ENCODE measurements at regions not wholly inside any gene's neighbourhood (a gene's known extent, or its start where the extent isn't known, plus 50 kb on each side); places are given as distances from the start of the nearest gene placed in this dataset.

DNA sequence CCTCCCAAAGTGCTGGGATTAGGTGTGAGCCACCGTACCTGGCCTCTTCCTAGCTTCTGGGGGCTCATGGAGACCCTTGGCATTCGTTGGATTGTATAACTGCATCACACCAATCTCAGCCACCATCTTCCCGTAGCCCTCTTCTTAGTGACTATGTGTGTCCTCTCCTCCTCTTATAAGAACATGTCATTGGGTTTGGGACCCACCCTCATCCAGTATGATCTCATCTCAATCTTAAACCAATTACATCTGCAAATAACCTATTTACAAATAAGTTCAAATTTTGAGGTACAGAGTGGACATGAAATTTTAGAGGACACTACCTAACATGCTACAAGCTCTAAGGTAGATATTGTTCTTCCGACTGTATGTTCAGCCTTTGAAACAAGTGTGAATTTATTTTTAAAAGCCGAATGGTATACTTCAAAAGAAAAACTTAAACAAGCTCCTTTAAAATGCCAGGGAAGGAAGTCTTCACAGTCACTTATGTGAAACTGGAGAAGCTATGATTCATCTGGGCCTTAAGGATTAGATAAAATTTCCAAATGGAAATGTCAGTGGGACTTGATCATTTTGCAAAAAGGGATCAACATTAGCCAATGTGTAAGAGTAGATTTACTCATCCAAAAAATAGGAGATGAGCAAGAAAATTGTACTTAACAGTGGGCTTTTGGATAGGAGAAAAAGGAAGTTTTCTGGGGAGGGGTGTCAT, 225.7 kb downstream of the MEX3B start:
- DNase-seq (ENCODE audit: insufficient read length, low spot score) (no peak), FAIRE-seq (no peak)

DNA sequence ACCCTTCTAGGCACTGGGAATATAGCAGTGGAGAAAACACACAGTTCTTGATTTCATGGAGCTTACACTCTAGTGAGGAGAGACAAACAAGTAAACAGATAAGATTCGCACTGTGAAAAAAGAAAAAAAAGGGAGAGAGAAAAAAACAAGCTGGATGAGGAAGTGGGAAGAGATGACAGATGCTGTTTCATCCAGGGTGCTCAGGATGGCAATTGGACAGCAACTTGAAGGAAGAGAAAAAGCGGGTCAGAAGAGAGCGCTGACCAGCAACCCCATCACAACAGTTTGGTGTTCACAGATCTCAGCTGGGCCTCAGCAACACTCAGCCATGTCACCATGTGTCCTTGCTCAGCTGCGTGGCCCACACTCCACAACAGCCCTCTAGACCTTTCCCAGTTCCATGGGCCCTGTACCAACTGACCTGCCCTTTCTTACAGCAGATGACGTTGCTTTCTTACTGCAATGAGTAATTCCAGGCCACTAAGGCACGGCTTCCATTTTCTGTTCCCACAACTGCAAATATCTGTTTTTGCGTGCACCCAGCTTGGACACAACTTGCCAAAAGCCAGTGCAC, 230.8 kb downstream of the MEX3B start:
- DNase-seq (ENCODE audit: insufficient read length, low spot score): no peak
- TF ChIP-seq TAF1 (IDR thresholded peaks at IDR 0.05; ENCODE audit: low read depth, low read length): no peak
- TF ChIP-seq POLR2AphosphoS5 (IDR thresholded peaks at IDR 0.05; ENCODE audit: low read depth, low read length): no peak
- no peak for TF ChIP-seq POU2F2 (IDR thresholded peaks at IDR 0.05; ENCODE audit: low read depth, low read length)
- TF ChIP-seq POLR2A (IDR thresholded peaks at IDR 0.05; ENCODE audit: low read depth, low read length): no peak
- TF ChIP-seq SPI1 (IDR thresholded peaks at IDR 0.05; ENCODE audit: low read depth, low read length): no peak
- TF ChIP-seq PAX5 (IDR thresholded peaks at IDR 0.05; ENCODE audit: insufficient read depth, low read length, severe bottlenecking): no peak
- peak; percentile 28 for FAIRE-seq

More for the DNA sequence above, 225.7 kb downstream of the MEX3B start:
- TF ChIP-seq PAX5 (IDR thresholded peaks at IDR 0.05; ENCODE audit: insufficient read depth, low read length, severe bottlenecking) (no peak), TAF1 (IDR thresholded peaks at IDR 0.05; ENCODE audit: low read depth, low read length) (no peak), POLR2A (IDR thresholded peaks at IDR 0.05; ENCODE audit: low read depth, low read length) (no peak), POU2F2 (IDR thresholded peaks at IDR 0.05; ENCODE audit: low read depth, low read length) (no peak), POLR2AphosphoS5 (IDR thresholded peaks at IDR 0.05; ENCODE audit: low read depth, low read length) (no peak), SPI1 (IDR thresholded peaks at IDR 0.05; ENCODE audit: low read depth, low read length) (no peak)

DNA sequence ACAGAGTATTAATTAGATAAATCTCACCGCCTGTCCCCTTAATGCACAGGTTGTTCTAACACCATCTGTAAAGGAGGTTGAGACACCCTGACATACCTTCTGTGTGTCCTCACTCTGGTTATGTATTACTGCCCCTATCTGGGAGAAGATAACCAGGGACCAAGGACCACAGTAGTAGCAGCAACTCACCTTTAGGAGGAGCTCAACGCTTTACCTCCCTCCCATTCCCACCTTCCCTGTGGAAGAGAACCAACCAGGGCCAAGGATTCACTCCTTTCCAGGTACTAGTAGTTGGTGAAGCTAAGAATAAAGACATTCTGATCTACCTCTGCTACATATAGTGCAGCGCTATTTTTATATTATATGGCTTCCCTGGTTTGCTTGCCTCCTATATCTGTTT, 232.6 kb downstream of the MEX3B start:
- no peak for FAIRE-seq
- no peak for DNase-seq (ENCODE audit: insufficient read length, low spot score)
- TF ChIP-seq POLR2A (IDR thresholded peaks at IDR 0.05; ENCODE audit: low read depth, low read length): no peak
- TF ChIP-seq PAX5 (IDR thresholded peaks at IDR 0.05; ENCODE audit: insufficient read depth, low read length, severe bottlenecking): no peak
- no peak for TF ChIP-seq SPI1 (IDR thresholded peaks at IDR 0.05; ENCODE audit: low read depth, low read length)
- TF ChIP-seq TAF1 (IDR thresholded peaks at IDR 0.05; ENCODE audit: low read depth, low read length): no peak
- no peak for TF ChIP-seq POLR2AphosphoS5 (IDR thresholded peaks at IDR 0.05; ENCODE audit: low read depth, low read length)
- no peak for TF ChIP-seq POU2F2 (IDR thresholded peaks at IDR 0.05; ENCODE audit: low read depth, low read length)

- no peak for FAIRE-seq
- TF ChIP-seq POLR2A (IDR thresholded peaks at IDR 0.05; ENCODE audit: low read depth, low read length) (no peak), SPI1 (IDR thresholded peaks at IDR 0.05; ENCODE audit: low read depth, low read length) (no peak), POLR2AphosphoS5 (IDR thresholded peaks at IDR 0.05; ENCODE audit: low read depth, low read length) (no peak), POU2F2 (IDR thresholded peaks at IDR 0.05; ENCODE audit: low read depth, low read length) (no peak), TAF1 (IDR thresholded peaks at IDR 0.05; ENCODE audit: low read depth, low read length) (no peak), PAX5 (IDR thresholded peaks at IDR 0.05; ENCODE audit: insufficient read depth, low read length, severe bottlenecking) (no peak)
- no peak for DNase-seq (ENCODE audit: insufficient read length, low spot score)
Observed at GRCh38 chr15:81812456-81812855, 233.4 kb downstream of the MEX3B start.

DNA sequence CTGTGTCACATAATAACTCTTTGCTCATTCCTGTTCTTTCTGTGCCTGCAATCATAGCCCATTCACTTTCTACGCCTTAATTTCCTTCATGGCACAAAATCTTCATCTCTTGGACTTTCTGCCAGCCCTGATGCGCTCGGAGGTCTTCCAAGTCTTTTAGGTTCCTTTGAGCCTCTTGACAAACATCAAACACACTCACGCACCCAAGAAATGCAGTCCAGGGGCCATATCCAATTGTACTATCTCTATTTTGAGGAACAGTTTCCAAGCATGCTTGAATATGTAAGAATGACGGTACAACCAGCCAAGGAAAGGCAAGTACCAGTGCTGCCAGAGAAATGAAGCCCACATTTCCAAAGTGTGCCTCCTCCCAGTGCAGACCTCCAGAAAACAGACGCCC, 234.1 kb downstream of the MEX3B start:
- FAIRE-seq (no peak), DNase-seq (ENCODE audit: insufficient read length, low spot score) (no peak)
- TF ChIP-seq PAX5 (IDR thresholded peaks at IDR 0.05; ENCODE audit: insufficient read depth, low read length, severe bottlenecking) (no peak), SPI1 (IDR thresholded peaks at IDR 0.05; ENCODE audit: low read depth, low read length) (no peak), POLR2A (IDR thresholded peaks at IDR 0.05; ENCODE audit: low read depth, low read length) (no peak), POU2F2 (IDR thresholded peaks at IDR 0.05; ENCODE audit: low read depth, low read length) (no peak), POLR2AphosphoS5 (IDR thresholded peaks at IDR 0.05; ENCODE audit: low read depth, low read length) (no peak), TAF1 (IDR thresholded peaks at IDR 0.05; ENCODE audit: low read depth, low read length) (no peak)

DNA sequence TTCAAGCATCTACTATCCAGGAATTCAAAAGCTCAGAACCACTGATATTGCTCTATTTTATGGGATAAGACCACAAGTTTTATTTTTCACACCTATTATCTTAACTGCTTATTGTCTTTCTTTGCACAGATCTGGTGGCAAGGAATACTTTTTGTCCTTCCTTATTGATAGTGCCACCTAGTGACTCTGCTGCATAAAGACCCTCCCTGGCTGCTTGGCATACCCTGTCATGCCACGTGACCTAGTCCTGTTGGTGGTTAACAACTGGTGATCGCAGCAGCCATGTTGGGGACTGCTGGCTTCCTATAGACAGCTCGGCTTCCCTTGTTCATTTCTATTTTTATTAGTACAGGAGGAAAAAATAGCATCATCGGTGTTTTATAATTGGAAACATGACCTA, 236.3 kb downstream of the MEX3B start:
- no peak for DNase-seq (ENCODE audit: insufficient read length, low spot score)
- FAIRE-seq: no peak
- TF ChIP-seq PAX5 (IDR thresholded peaks at IDR 0.05; ENCODE audit: insufficient read depth, low read length, severe bottlenecking) (no peak), POLR2AphosphoS5 (IDR thresholded peaks at IDR 0.05; ENCODE audit: low read depth, low read length) (no peak), SPI1 (IDR thresholded peaks at IDR 0.05; ENCODE audit: low read depth, low read length) (no peak), POLR2A (IDR thresholded peaks at IDR 0.05; ENCODE audit: low read depth, low read length) (no peak), POU2F2 (IDR thresholded peaks at IDR 0.05; ENCODE audit: low read depth, low read length) (no peak), TAF1 (IDR thresholded peaks at IDR 0.05; ENCODE audit: low read depth, low read length) (no peak)

DNA sequence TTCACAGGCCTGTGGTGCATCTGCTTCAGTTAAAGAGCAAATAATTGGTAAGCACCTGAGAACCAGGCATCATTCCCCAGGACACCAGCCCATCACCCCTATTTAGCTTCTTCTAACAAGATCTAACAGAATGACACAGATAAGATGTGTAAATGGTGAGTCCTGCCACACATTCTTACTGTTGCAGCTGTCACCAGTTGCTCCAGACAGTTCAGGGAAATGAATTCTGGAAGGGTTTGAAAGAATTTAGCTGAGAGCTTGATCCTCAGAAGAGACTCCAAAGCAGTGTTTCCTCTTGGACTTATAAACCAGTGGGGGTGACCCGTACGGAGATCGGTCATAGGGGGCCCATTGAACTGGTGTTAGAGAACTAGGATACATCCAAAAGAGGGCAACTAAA, 238.0 kb downstream of the MEX3B start:
- TF ChIP-seq PAX5 (IDR thresholded peaks at IDR 0.05; ENCODE audit: insufficient read depth, low read length, severe bottlenecking) (no peak), POU2F2 (IDR thresholded peaks at IDR 0.05; ENCODE audit: low read depth, low read length) (no peak), POLR2AphosphoS5 (IDR thresholded peaks at IDR 0.05; ENCODE audit: low read depth, low read length) (no peak)
- FAIRE-seq (no peak), DNase-seq (ENCODE audit: insufficient read length, low spot score) (no peak)

DNA sequence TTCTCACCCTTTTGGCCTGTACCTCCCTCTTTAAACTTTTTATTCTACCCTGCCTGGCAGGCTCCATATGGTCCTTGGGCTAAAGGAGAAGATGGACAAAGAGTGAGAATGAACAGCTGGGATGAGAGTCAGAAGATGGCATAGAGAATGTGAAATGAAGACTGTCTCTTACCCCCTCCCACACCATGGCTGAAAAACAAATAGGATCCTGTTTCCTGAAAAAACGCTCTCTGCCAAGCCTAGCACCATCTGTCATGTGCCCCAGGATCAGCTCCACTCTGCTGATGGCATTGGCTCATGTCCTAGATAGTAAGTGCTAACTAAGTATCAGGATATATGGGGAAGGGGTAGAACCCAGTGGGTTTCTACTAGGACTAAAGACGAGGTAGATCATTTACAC, 238.6 kb downstream of the MEX3B start:
- DNase-seq (ENCODE audit: insufficient read length, low spot score): no peak
- TF ChIP-seq PAX5 (IDR thresholded peaks at IDR 0.05; ENCODE audit: insufficient read depth, low read length, severe bottlenecking): no peak
- TF ChIP-seq TAF1 (IDR thresholded peaks at IDR 0.05; ENCODE audit: low read depth, low read length): no peak
- no peak for TF ChIP-seq POLR2A (IDR thresholded peaks at IDR 0.05; ENCODE audit: low read depth, low read length)
- TF ChIP-seq POU2F2 (IDR thresholded peaks at IDR 0.05; ENCODE audit: low read depth, low read length): no peak
- TF ChIP-seq SPI1 (IDR thresholded peaks at IDR 0.05; ENCODE audit: low read depth, low read length): no peak
- TF ChIP-seq POLR2AphosphoS5 (IDR thresholded peaks at IDR 0.05; ENCODE audit: low read depth, low read length): no peak
- FAIRE-seq: no peak

DNA sequence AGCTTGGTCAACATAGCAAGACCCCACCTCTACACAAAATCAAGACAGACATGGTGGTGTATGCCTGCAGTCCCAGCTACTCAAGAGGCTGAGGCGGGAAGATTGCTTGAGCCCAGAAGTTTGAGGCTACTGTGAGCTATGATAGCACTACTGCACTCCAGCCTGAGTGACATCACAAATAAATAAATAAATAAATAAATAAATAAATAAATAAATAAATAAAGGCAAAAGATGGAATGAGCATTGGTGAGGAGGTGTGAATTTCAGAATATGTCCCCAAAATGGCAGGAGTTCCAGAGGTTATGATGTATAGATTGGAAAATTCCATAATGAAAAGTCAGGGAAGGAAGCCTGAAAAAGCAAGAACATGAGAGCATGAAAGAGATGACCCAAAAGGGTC, 249.9 kb downstream of the MEX3B start:
- DNase-seq (ENCODE audit: insufficient read length, low spot score): no peak
- no peak for FAIRE-seq

More for the DNA sequence above, 249.9 kb downstream of the MEX3B start:
- TF ChIP-seq POU2F2 (IDR thresholded peaks at IDR 0.05; ENCODE audit: low read depth, low read length) (no peak), PAX5 (IDR thresholded peaks at IDR 0.05; ENCODE audit: insufficient read depth, low read length, severe bottlenecking) (no peak), TAF1 (IDR thresholded peaks at IDR 0.05; ENCODE audit: low read depth, low read length) (no peak), POLR2A (IDR thresholded peaks at IDR 0.05; ENCODE audit: low read depth, low read length) (no peak), POLR2AphosphoS5 (IDR thresholded peaks at IDR 0.05; ENCODE audit: low read depth, low read length) (no peak), SPI1 (IDR thresholded peaks at IDR 0.05; ENCODE audit: low read depth, low read length) (no peak)

Measured in GM12891 (cell line).